Chondrocyte (in vitro differentiated cells): ENCODE measurements at regions not wholly inside any gene's neighbourhood (a gene's known extent, or its start where the extent isn't known, plus 50 kb on each side); places are given as distances from the start of the nearest gene placed in this dataset.

Experiments
- DNase-seq: peaks from one replicate; pipeline ENCODE4 v3.0.0; 2021; ENCODE audit warnings: mixed read lengths, low spot score
- H3K27ac Mint-ChIP-seq: one replicate; pipeline ENCODE4 v1.8.0; 2021; ENCODE audit warnings: mild to moderate bottlenecking, moderate library complexity, mixed read lengths; ENCODE audit not compliant: unreplicated experiment
- H3K27me3 Mint-ChIP-seq: 2 replicates; pipeline ENCODE4 v1.8.0; 2021; ENCODE audit warnings: low read depth, mixed read lengths
- H3K36me3 Mint-ChIP-seq: 2 replicates; pipeline ENCODE4 v1.8.0; 2021; ENCODE audit warnings: low read depth, mixed read lengths
- H3K4me1 Mint-ChIP-seq: 2 replicates; pipeline ENCODE4 v1.8.0; 2021; ENCODE audit warnings: low read depth, mild to moderate bottlenecking, mixed read lengths
- H3K4me3 Mint-ChIP-seq: one replicate; pipeline ENCODE4 v1.8.0; 2021; ENCODE audit warnings: mild to moderate bottlenecking, moderate library complexity, mixed read lengths; ENCODE audit not compliant: unreplicated experiment
- H3K9me3 Mint-ChIP-seq: 2 replicates; pipeline ENCODE4 v1.8.0; 2021; ENCODE audit warnings: low read depth, mixed read lengths
- TF ChIP-seq, protein P1 (sequence below): fragments of 200-600 bp; sonication (generic); IDR thresholded peaks from 2 replicates; pipeline ENCODE4 v1.5.0; 2021; ENCODE audit warnings: antibody characterized with exemption, mild to moderate bottlenecking, moderate library complexity

DNA sequence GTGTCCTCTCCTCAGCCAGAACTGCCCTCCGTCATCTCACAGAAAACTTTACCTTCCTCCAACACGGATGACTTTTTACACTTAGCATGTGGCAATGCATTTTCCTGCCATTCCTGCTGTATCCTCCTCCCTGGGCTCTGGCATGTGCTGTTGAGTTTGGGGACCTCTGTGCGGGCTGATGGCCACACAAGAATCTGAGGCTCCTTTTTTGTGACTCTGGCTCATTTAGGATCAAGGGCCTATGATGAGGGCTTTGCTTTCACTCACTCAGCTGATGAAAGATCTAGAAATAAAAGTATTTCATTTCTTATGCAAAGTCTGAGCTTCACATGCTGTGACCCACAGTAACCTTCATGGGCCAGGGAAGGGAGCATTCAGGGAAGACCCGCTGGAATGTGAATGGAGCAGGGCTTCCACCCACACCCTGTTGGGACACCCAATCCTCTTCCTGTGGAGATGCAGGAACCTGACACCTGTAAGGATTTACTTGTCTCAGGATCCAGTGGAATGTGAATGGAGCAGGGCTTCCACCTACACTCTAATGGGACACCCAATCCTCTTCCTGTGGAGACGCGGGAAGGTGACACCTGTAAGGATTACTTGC, 500.3 kb upstream of the MKI67 start:
- no peaks in the 10 kb centered on the region for H3K9me3 Mint-ChIP-seq
- H3K36me3 Mint-ChIP-seq = no peaks in the 10 kb centered on the region
- H3K27me3 Mint-ChIP-seq = no peaks in the 10 kb centered on the region
- DNase-seq = no peak
- H3K27ac Mint-ChIP-seq = no peak overlapping the region
- no peak overlapping the region for H3K4me3 Mint-ChIP-seq
- H3K4me1 Mint-ChIP-seq = peaks cover 3% of the 10 kb centered on the region
- TF ChIP-seq, protein P1, sequence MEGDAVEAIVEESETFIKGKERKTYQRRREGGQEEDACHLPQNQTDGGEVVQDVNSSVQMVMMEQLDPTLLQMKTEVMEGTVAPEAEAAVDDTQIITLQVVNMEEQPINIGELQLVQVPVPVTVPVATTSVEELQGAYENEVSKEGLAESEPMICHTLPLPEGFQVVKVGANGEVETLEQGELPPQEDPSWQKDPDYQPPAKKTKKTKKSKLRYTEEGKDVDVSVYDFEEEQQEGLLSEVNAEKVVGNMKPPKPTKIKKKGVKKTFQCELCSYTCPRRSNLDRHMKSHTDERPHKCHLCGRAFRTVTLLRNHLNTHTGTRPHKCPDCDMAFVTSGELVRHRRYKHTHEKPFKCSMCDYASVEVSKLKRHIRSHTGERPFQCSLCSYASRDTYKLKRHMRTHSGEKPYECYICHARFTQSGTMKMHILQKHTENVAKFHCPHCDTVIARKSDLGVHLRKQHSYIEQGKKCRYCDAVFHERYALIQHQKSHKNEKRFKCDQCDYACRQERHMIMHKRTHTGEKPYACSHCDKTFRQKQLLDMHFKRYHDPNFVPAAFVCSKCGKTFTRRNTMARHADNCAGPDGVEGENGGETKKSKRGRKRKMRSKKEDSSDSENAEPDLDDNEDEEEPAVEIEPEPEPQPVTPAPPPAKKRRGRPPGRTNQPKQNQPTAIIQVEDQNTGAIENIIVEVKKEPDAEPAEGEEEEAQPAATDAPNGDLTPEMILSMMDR = no peak

DNA sequence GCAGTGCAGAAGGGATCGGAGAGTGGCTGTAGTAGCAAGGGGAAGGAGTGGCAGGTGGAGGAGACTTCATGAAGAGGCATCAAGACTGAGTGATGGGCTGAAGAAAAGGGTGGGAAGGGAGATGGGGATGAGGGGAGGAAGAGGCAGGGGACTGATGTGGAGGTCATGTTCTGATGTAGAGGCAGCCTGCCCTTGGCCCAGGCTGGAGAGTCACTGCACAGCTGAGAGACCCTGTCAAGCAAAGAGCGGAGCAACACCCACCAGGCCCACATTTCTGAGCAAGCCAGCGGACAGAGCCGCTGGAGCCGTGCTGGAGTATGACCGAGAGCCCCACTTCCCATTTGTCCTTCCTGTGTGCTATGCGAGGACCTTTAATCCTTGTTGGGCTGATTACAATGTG, 501.6 kb upstream of the MKI67 start:
- H3K9me3 Mint-ChIP-seq = no peaks in the 10 kb centered on the region
- H3K36me3 Mint-ChIP-seq = no peaks in the 10 kb centered on the region
- H3K4me1 Mint-ChIP-seq = peaks cover 3% of the 10 kb centered on the region
- no peak for DNase-seq
- H3K4me3 Mint-ChIP-seq = no peak overlapping the region
- H3K27me3 Mint-ChIP-seq = no peaks in the 10 kb centered on the region
- H3K27ac Mint-ChIP-seq = no peak overlapping the region
- TF ChIP-seq, protein P1 = no peak

DNA sequence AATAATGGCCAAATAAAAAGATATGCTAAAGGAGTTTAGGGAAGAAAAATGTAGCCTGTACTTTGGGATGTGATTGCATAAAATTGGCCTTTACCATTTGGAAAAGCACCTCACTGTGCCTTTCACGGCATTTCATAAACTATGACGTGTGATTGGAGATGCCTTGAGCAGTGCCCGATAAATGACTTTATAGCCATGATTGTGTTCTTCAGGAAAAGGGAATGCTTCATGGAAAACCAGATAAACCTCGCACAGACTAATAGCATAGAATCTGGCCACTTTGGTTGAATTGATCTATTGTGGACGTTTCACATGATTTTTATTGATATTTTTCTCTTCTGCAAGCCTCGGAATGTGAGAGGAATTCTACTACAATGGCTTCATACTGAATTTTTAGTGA, 502.0 kb upstream of the MKI67 start:
- Mint-ChIP-seq H3K27me3 (no peaks in the 10 kb centered on the region), H3K9me3 (no peaks in the 10 kb centered on the region), H3K4me3 (no peak overlapping the region), H3K36me3 (no peaks in the 10 kb centered on the region), H3K4me1 (peaks cover 3% of the 10 kb centered on the region), H3K27ac (no peak overlapping the region)
- TF ChIP-seq, protein P1 = no peak
- DNase-seq = no peak

DNA sequence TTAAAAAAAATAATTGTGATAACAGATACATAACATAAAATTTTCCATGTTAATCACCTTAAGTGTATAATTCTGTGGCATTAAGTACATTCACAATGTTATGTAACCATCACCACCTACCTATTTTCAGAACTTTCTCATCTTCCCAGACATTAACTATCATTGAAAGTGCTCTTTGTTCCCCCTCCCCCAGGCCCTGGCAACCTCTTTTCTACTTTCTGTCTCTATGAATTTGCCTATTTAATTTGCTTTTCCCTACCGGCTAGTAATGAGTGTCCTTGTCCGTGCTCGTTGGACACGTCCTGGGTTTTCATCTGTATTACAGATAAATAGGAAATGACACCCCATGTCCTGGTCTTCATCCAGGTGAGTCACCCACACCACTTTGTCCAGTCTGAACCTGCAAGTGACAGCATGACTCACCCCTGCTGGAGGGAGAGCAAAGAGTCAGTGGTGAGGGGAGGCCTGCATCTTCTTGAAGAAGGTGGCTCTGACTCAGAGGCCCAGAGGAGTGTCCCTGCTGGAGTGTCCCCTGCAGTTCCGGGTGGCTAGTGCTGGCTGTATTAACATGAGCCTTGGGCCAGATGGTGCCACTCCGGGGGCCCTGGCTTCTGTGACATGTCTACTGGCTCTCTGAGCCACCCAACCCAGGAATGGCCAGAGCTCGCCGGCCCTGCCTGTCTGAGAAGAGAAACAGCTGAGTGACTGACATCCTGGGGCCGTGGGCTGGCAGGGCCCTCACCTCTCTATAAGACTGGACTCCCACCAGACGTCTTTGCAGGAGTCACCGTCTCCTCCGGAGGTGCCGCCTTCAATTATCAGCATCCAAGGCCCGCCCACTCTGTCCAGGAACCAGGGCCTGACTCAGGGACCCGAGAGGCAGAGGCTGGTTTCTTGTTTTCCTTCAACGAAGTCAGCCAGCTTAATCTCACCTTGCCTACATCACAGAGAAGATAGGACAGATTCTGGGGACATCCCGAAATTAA, 503.2 kb upstream of the MKI67 start:
- H3K27ac Mint-ChIP-seq = no peak overlapping the region
- no peaks in the 10 kb centered on the region for H3K9me3 Mint-ChIP-seq
- TF ChIP-seq, protein P1 = no peak
- H3K36me3 Mint-ChIP-seq = no peaks in the 10 kb centered on the region
- no peak for DNase-seq
- peaks cover 3% of the 10 kb centered on the region for H3K4me1 Mint-ChIP-seq
- no peaks in the 10 kb centered on the region for H3K27me3 Mint-ChIP-seq
- H3K4me3 Mint-ChIP-seq = no peak overlapping the region

DNA sequence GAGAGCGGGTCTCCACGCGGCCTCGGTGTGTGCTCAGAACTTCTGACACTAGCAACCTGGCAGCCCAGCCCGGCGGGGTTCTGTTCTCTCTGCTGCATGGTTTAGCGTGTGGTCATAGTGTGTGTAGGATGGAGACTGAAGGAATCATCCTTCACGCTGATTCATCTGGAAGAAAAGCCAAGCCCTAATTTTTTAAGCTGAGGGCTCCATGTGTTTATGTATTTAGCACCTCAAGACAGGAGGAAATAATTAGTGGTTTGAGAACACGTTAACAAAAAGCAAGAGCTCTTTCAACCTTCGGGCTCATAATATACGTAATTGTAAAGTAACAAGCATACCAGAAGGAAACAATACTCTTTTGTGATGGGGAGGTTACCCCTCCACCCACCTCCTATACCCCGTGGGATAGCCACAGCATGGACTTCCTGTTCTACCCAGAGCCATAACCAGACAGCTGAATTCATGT, 504.6 kb upstream of the MKI67 start:
- H3K4me1 Mint-ChIP-seq = peaks cover 3% of the 10 kb centered on the region
- H3K9me3 Mint-ChIP-seq = no peaks in the 10 kb centered on the region
- H3K36me3 Mint-ChIP-seq = no peaks in the 10 kb centered on the region
- no peak for DNase-seq
- no peak overlapping the region for H3K27ac Mint-ChIP-seq
- H3K27me3 Mint-ChIP-seq = no peaks in the 10 kb centered on the region
- TF ChIP-seq, protein P1 = no peak
- H3K4me3 Mint-ChIP-seq = no peak overlapping the region
